SHP77 treated with DMSO at 0.1 percent for 48 hours (cell line): ENCODE measurements at regions not wholly inside any gene's neighbourhood (a gene's known extent, or its start where the extent isn't known, plus 50 kb on each side); places are given as distances from the start of the nearest gene placed in this dataset.

Experiments
- DNase-seq: peaks from one replicate; lab custom pipeline; 2025; lab: John Stamatoyannopoulos, UW

DNA sequence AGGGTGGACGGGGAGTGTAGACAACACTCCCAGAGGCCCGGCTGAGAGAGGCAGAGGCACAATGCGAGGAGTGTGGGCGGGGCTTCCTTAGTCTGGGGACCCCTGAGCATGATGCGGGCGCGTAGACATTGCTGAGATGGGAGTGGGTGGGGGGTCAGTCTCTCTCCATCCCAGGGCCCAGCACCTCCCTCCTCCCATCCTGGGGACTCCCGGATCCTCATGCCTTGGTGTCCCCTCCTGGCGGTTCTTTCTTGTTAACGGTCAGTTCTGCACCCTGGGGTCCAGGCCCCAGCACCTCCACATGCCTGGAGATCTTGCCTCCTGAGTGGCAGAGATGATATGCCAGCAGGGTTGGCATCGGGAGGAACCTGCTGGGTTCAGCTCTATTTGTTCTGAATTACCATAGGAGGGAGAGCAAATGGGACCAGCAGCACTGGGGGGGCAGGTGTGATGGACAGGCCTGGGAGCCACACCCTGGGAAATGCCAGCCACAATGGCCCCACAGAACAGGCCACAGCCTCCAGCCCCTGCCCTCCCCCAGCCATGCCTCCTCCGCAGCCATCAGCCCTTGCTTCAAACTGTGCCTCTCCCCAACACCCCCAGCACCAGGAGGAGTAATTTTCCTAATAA is 55.7 kb downstream of the RTL6 start:
- no peak for DNase-seq

DNA sequence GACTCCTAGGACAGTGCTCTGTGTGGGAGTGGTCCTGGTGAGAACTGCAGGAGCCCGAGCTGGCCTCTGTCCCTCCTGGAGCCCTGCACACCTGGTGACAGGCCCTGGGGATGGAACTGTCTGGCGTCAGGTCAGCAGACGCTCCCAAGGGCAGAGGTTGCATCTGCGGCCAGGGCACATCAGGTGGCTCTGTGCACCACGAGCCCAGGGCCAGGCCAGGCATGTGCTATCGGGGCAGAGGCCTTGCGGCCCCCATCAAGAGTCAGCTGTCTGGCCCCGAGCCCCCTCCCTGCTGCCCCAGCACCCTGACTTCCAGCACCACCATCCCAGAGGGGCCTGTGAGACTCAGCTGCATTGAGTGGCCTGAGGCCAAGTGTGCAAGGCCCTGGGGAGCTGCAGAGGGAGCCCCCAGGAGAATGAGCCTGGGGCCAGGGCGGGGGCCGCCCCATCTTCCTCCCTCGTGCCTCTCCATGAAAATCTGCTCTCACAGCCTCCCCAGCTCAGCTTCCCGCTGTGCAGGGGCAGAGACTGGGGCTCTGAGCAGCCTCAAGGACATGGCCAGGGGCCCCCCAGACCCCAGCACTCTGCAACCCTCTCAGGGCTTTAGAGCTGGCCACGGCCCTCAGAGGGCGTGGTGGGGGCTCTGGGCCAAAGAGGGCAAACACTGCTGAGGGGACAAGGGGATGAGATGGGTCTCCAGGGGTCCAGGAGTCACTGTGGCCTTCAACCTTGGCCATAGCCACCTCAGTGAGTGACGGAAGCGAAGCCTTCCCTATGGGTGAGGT is 56.4 kb downstream of the RTL6 start:
- DNase-seq = no peak

DNA sequence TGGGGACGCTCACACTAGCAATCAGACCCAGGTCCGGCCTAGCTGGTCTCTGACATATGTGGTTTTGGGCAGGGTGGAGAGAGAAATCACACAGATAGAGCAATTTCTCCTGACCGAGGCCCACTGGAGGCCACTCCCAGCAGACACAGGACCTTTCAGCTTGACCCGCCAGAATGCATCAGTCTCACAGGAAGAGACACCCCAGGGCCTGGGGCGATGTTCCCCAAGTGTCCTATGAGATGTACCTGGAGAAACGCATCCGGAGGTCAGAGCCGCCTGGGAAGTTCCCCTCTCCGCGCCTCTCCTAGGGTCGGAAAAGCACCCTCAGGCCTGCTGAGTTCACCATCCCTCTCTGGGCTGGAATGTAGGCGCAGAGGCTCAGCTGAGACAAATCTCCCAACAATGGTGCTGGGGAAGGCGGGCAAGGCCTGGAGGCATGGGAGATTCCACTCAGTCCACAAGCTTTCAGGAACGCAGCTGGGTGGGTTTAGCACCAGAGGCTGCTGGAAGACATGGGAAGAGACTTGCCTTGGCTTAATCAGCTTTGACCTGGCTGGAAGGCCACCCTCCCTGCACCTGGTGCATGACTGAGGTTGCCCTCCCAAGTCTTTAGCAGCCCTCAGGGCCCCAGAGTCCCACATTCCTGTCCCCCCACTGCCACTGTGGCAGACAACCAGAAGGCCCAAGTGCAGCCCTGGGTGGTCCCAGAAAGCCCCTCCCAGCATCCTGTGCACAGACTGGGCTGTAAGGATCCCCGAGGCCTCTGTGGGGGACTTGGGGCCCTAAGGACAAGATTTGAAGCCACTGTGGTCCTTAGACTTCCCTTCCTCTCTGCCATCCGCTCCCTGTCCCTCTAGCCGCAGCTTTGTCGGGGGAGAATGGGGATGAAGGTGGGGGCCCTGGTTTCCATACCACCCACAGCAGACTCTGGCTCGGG is 57.5 kb downstream of the RTL6 start:
- no peak for DNase-seq

DNA sequence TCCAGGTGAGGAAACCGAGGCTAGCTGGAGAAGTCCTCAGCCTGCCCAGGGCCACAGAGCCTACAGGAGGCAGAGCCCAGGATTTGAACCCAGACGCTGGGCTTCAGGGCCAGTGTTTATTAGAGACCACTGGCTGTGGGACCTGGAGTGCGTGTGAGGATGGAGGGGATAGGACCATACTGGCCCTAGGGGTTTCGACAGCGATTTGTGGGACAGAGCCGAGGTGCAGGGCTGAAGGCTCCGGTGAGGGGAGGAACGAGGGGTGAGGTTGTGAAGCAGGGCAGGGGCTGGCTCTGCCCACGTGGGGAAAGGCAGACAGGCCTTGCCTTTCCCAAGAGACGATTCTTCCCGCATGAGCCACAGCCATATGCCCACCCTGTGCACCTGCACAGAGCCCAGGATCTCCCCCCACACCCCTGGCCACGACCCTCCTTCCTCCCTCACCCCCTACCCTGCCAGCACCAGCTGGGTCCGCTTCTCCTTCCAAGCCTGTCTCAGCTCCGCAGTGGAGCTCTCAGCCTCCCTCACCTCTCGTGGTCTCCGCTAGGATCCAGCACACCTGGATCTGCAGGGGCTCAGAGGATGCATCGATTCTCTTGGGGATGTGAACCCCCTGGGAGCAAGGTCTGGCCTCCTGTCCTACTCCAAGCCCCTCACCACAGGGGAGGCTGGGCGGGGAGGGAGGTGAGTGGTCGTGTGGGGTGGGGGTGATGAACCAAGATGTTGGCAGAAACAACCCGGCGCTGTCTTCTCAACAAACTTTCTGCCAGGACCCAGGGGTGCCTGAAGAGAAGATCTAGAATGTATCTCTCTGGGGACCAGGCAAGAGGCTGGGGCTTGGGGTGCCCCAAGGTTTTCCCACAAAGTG is 58.4 kb downstream of the RTL6 start:
- no peak for DNase-seq

DNA sequence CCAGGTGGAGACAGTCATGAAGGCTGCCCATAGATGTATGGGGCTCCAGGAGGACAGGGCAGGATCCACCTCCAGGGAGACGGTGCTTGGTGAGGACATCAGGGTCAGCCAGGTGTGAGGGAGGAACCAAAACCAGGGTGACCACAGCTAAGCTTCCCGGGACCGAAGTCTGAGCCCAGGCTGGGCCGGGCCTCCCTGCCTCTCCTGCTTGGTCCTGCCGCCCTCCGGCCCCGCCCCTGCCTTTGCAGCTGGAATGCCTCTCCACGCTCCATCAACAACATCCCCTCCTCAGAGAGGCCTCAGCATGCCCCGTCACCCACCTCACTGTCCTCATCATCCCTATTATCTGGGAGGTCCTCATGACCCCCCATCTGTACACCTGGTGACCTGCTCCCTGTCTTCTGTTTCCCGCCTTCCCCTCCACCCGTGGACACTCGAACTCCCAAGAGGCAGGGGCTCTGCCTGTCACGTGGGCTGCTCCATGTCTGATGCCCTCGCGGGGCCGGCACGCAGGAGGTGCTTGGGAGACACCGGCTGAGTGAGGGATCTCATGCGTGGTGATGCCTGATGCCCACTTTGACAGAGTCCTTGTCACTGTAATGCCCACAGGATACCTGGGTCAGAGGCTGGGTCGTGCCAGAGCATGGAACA is 59.4 kb downstream of the RTL6 start:
- DNase-seq = no peak

DNA sequence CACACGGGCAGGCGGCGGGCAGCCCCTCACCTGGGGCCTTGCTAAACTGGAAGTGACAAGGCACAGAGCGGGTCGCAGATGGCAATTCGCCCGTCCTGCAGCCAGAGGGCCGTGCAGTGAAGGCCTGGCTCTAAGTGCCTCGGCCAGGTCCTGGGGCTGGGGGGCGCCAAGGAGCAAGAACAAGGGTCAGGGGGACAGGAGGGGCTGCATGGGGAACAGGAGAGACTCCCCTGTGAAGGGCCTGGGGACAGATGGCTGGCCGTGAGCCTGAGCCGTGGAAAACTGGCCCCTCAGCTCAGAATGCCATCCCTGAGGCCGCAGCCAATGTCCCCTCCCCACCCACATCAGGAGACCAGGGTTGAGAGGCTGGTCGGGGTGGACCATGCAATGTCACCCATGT is 60.0 kb downstream of the RTL6 start:
- no peak for DNase-seq

DNA sequence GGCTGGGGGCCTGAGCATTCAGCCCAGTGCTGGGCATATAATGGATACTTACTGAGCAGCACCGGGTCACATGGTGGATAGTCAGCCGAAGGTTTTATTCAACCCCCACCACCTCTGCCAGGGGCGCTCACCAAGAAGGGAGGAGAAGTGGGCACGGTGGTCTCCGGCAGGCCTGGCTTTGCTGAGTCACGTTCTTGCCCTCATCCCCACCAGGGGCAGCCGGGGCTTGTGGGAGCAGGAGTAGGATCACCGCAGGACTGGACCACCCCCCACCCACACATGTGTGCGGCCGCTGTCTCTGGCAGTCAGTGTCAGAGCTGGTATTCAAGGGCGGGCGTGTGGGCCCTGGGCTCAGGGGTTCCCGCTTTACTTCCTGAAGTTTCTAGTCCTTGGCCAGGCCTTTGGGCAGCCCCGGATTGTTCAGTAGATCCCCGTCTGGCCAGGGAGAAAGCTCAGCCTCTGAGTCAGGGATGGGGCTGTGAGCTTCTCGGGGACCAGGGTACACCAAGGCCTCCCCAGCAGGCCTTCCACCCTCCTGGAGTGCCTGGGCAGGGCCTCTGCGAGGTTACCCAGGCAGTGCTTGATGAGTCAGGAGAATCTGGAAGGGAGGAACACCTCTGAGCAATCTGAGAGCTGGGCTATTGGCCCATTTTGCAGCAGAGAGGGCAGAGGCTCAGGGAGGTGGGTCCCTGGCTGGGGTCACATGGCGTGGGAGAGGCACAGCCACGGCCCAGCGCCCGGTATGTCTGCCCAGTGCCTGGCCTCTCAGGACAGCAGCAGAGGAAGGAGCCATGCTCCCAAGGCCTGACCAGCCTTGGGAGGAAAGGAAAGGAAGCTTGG is 60.6 kb downstream of the RTL6 start:
- no peak for DNase-seq

DNA sequence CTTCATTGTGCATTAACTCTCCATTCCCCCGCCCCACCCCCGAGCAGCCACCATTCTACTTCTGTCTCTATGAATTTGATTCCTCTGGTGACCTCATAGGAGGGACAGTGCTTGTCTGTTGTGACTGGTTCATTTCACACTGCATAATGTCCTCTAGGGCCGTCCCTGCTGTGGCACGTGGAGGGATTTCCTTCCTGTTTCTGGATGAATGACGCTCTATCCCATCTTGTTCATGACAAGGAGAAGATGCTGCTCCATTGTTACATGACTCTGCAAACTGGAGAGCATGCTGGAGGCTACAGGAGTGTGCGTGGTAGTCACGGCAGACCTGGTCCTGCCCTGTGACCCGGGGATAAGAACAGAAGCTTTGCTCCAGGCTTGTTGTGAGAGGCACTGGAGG is 61.3 kb downstream of the RTL6 start:
- no peak for DNase-seq

DNA sequence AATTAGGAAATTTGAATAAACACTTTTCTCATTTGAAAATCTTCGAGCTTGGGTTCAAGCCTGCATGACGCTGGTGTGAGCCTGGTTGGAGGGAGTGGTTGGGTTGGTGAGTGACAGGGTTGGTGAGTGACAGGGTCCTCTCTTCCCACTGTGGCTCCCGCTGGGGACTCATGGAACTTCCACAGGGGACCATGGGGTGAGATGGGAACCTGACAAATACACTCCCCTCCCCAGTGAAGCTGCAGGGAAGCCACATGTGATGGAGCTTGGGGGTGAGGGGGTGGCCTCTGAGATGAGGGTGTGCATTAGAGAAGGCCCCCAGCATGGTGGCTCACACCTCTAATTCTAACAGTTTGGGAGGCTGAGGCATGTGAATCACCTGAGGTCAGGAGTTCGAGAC is 66.8 kb downstream of the RTL6 start:
- DNase-seq = no peak

DNA sequence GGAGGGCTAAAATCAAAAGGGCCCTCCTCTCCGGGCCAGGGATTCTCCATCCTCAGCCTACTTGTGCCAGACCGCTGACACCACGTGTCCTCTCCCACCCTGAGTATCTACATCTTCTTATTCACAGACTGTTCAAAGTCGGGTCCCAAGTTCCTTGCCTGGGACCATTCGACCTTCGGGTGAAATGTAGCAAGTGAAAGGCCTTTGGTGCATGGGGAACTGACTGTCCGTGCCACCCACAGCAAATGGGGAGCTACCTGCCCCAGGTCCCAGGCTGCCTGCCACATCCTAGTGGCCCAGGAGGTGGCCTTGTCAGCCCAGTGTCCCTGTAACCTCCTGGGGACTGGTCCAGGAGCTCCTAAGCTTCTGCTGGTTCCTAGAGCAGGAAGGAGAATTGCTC is 67.3 kb downstream of the RTL6 start:
- no peak for DNase-seq

DNA sequence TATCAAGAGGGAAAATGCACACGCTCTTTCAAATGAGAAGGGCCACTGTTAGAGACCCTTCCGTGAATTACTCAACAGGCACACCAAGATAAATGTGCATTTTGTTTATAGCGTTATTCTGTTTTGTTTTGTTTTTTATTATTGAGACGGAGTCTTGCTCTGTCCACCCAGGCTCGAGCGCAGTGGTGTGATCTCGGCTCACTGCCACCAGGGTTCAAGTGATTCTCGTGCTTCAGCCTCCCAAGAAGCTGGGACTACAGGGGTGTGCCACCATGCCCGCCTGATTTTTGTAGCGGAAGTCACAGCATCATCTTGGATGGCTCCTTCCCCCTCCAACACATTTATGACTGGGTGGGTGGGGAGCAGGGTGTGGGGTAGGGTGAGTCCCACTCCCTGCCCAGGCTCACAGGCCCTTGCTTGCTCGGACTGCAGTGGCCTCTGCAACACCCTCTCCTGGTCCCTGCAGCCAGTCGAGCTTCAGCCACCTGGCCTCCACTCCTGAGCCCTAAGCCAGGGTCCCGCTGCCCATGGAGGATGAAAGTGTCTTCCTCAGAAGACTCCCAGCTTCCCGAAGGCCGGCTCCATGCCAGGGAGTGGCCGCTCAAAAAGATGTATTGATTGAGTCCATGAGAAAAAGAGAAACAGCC is 68.0 kb downstream of the RTL6 start:
- no peak for DNase-seq

DNA sequence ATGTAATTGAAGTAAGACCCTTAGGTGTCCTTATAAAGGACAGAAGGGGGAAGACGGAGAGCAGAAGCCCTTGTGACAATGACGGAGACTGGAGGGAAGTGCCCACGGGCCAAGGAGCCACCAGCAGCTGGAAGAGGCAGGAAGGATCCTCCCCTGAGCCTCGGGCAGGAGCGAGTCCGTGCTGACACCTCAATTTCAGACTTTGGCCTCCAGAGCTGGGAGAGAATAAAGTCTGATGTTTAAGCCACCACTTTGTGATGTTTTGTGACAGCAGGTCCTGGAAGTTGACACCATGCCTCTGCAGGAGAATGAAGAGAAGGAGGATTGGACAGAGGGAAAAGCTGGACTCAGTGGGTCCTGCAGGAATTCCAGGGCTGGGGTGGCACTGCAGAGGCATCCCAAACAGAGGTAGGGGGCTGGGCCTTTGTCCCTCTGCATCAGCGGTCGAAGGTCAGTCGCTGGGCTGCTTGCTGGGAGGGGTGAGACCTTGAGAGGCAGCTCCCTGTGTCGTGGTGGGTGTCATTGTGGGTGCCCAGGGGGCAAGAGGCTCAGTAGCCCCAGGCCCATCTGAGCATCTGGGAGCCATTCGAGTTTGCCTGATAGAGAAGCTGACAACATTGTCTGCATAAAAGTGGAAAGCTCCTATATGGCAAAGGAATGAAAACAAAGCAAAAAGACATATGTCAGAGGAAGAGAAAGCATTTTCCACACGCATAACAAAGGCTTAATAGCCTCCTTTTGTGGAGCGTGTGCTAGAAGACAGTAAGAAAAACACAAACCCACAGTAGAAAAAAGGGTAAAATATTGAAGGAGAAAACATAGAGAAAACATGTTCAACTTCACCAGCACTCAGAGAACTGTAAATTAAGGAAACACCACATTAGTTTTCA is 68.8 kb downstream of the RTL6 start:
- DNase-seq = no peak

DNA sequence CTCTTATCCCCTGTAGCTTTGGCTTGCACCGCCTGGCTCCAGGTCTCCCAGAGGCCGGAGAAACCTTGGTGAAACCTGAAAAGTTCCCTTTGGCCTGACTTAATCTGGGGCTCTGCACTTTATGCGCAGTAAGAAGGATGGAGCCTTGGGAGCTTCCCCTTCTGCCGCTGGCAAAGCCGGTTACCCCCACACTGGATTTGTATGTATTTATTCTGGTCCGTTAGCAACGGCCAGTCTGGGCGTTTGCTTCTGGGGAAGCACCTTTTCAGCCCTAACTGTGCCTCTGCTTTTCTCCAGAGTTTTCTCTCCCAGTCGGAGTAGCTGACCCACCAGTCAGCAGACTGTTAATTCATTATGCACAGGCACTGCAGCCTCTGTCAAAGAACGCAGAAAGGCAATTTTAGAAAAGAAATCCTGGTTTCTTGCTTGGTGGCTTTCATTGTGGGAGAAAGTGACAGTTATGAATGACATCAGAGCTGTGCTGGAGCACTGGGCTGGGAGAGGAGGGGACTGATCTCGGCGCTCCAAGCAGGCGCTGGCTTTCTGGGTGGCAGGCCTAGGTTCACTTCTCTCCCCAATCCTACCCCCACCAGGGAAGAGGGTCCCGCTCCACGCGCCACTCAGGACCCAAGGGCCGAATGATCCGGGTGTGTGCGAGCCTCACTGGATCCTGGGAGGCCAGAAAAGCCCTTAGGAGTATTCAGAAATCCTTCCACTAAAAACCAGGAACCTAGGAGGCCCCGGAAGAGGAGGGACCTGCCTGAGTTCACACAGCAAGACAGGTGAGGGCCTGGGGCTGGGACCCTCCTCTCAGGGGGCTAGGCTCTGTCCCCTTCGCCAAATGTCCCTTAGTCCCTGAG is 70.2 kb downstream of the RTL6 start:
- no peak for DNase-seq

DNA sequence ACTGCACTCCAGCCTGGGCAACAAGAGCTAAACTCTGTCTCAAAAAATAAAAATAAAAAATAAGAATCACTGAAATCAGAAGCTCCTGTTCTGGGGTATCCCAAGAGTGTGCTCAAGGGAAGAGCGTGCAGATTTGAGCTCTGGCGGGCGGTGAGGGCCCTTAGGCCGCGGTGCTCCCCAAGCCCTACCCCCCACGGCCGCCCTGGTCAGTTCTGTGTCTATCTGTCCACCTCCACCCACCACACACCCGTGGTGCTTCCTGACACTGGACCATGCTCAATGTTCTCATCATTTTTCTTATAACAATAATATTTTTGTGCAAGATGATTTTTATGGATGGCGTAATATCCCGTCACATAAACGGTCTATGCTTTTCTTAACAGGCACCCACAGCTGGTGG is 71.1 kb downstream of the RTL6 start:
- DNase-seq = no peak

DNA sequence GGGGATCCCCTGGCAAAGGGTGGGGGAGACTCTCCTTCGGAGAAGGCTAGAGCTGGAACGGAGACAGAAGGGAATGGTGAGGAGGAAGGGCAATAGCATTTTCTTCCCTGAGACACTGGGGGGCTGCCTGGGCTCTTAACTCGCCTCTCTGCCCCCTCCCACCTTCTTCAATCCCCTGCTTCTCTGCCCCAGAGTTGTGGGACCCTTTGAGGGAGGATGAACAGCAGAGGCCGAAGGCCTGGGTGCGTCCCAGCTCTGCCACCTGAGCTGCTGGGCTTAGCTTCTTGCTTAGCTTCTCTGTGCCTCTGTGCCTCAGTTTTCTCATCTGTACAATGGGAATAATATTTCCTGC is 72.4 kb downstream of the RTL6 start:
- DNase-seq = no peak

DNA sequence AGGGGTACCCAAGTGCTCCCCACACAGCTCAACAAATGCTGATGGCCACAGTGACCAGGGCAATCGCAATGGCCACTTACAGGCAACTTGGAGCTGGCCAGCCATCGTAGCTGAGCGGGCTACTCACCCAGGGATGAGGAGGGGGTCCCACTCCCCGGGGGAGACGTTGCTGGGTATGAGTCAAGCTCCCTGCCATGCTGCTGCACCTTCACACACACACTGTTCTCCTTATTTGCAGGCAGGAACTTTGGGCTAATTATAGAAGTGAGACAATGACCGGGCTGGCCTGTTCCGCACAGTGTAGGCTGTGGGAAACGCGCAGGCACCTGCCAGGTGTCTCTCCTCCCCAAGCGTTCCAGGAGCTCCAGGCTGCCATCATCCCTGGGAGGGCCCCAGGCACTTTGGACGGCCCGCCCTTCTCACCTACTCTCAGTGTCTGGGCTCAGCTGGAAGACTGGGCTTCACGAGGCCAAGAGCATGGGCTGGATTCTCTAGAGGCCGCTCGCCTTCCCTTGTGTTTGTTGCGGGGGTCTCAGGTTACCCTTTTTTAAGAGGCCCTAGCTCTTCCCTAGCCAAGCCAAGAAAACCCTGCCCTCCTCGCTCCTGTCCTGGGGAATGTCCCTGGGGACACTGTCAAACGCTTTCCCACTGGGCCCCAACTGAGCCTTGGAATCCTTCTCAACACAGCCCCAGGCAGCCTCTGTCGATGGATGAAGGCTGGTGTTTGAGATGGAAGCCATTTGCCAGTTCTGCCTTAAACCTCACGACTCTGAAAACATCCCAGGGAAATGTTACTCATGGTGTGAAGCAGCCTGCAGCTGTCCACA is 73.0 kb downstream of the RTL6 start:
- DNase-seq = no peak

DNA sequence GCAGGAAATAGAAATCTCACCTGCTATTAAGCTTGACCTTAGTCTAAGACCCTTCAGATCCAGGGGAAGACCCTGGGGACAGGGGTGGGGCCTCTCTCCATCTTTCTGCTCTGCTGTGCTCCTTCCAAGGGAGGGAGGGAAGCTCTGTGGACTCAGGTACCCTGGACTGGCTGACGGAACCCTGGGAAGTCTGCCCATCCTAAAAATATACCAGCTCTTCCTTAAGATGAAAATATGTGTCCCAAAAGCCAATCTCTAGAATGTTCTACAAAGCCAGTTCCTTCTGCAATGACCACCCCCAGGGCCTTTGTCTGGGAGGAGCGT is 73.7 kb downstream of the RTL6 start:
- DNase-seq = no peak
